ENCODE measurements at regions not wholly inside any gene's neighbourhood (a gene's known extent, or its start where the extent isn't known, plus 50 kb on each side); places are given as distances from the start of the nearest gene placed in this dataset.

GRCh38 chr4:4605849-4606248, 64.0 kb upstream of the STX18 start:
- H3K4me3 Mint-ChIP-seq = no peak overlapping the region
- H3K27ac Mint-ChIP-seq = no peak overlapping the region
- DNase-seq (ENCODE audit: low spot score in 2 of 2) (no peak), ATAC-seq (no peak)
- H3K9me3 Mint-ChIP-seq = no peaks in the 10 kb centered on the region
- H3K36me3 Mint-ChIP-seq = no peaks in the 10 kb centered on the region
- H3K4me1 Mint-ChIP-seq = no peaks in the 10 kb centered on the region

- DNase-seq (ENCODE audit: low spot score in 2 of 2) = no peak
- no peaks in the 10 kb centered on the region for H3K9me3 Mint-ChIP-seq
- no peaks in the 10 kb centered on the region for H3K36me3 Mint-ChIP-seq
- no peak overlapping the region for H3K27ac Mint-ChIP-seq
- ATAC-seq = no peak
- no peaks in the 10 kb centered on the region for H3K4me1 Mint-ChIP-seq
- H3K4me3 Mint-ChIP-seq = no peak overlapping the region
These were observed 61.7 kb upstream of the STX18 start for GRCh38 chr4:4603592-4603991.

GRCh38 chr4:4603067-4603466, 61.2 kb upstream of the STX18 start:
- ATAC-seq (no peak), DNase-seq (ENCODE audit: low spot score in 2 of 2) (no peak)
- no peaks in the 10 kb centered on the region for H3K9me3 Mint-ChIP-seq
- no peaks in the 10 kb centered on the region for H3K4me1 Mint-ChIP-seq
- no peaks in the 10 kb centered on the region for H3K36me3 Mint-ChIP-seq
- no peak overlapping the region for H3K27ac Mint-ChIP-seq
- no peak overlapping the region for H3K4me3 Mint-ChIP-seq

- Mint-ChIP-seq H3K36me3 (no peaks in the 10 kb centered on the region), H3K27ac (no peak overlapping the region), H3K4me3 (no peak overlapping the region), H3K9me3 (no peaks in the 10 kb centered on the region), H3K4me1 (no peaks in the 10 kb centered on the region)
- DNase-seq (ENCODE audit: low spot score in 2 of 2) (no peak), ATAC-seq (no peak)
These were observed 60.6 kb upstream of the STX18 start for GRCh38 chr4:4602468-4602867.

GRCh38 chr4:4601803-4602369, 60.0 kb upstream of the STX18 start:
- ATAC-seq (no peak), DNase-seq (ENCODE audit: low spot score in 2 of 2) (no peak)
- Mint-ChIP-seq H3K9me3 (no peaks in the 10 kb centered on the region), H3K4me3 (no peak overlapping the region), H3K27ac (no peak overlapping the region), H3K36me3 (no peaks in the 10 kb centered on the region), H3K4me1 (no peaks in the 10 kb centered on the region)

- Mint-ChIP-seq H3K9me3 (peaks cover 6% of the 10 kb centered on the region), H3K36me3 (no peaks in the 10 kb centered on the region), H3K4me3 (no peak overlapping the region), H3K4me1 (no peaks in the 10 kb centered on the region), H3K27ac (no peak overlapping the region)
- DNase-seq (ENCODE audit: low spot score in 2 of 2) = no peak
- ATAC-seq = no peak
These were observed 57.8 kb upstream of the STX18 start for GRCh38 chr4:4599481-4600275.

GRCh38 chr4:4598851-4599411, 57.1 kb upstream of the STX18 start:
- Mint-ChIP-seq H3K36me3 (no peaks in the 10 kb centered on the region), H3K27ac (no peak overlapping the region)

GRCh38 chr4:4596720-4597119, 54.9 kb upstream of the STX18 start:
- Mint-ChIP-seq H3K27ac (no peak overlapping the region), H3K9me3 (peaks cover 8% of the 10 kb centered on the region), H3K4me1 (no peaks in the 10 kb centered on the region), H3K36me3 (no peaks in the 10 kb centered on the region), H3K4me3 (no peak overlapping the region)
- DNase-seq (ENCODE audit: low spot score in 2 of 2) (no peak), ATAC-seq (no peak)

More at GRCh38 chr4:4598851-4599411, 57.1 kb upstream of the STX18 start:
- H3K9me3 Mint-ChIP-seq = peaks cover 8% of the 10 kb centered on the region
- no peaks in the 10 kb centered on the region for H3K4me1 Mint-ChIP-seq
- DNase-seq (ENCODE audit: low spot score in 2 of 2) = no peak
- ATAC-seq = no peak
- H3K4me3 Mint-ChIP-seq = no peak overlapping the region

GRCh38 chr4:4595252-4595651, 53.4 kb upstream of the STX18 start:
- H3K36me3 Mint-ChIP-seq = no peaks in the 10 kb centered on the region
- H3K27ac Mint-ChIP-seq = no peak overlapping the region

GRCh38 chr4:4594285-4594920, 52.6 kb upstream of the STX18 start:
- Mint-ChIP-seq H3K9me3 (peaks cover 8% of the 10 kb centered on the region), H3K36me3 (no peaks in the 10 kb centered on the region), H3K4me1 (no peaks in the 10 kb centered on the region), H3K4me3 (no peak overlapping the region), H3K27ac (no peak overlapping the region)
- ATAC-seq = no peak
- no peak for DNase-seq (ENCODE audit: low spot score in 2 of 2)

More at GRCh38 chr4:4595252-4595651, 53.4 kb upstream of the STX18 start:
- peaks cover 8% of the 10 kb centered on the region for H3K9me3 Mint-ChIP-seq
- ATAC-seq (no peak), DNase-seq (ENCODE audit: low spot score in 2 of 2) (no peak)
- no peak overlapping the region for H3K4me3 Mint-ChIP-seq
- no peaks in the 10 kb centered on the region for H3K4me1 Mint-ChIP-seq

- H3K36me3 Mint-ChIP-seq = no peaks in the 10 kb centered on the region
These were observed 51.9 kb upstream of the STX18 start for GRCh38 chr4:4593596-4594284.

GRCh38 chr4:4592414-4592813, 50.6 kb upstream of the STX18 start:
- Mint-ChIP-seq H3K4me1 (no peaks in the 10 kb centered on the region), H3K9me3 (peaks cover 8% of the 10 kb centered on the region), H3K4me3 (no peak overlapping the region), H3K36me3 (no peaks in the 10 kb centered on the region), H3K27ac (no peak overlapping the region)
- DNase-seq (ENCODE audit: low spot score in 2 of 2) = no peak
- ATAC-seq = no peak

More at GRCh38 chr4:4593596-4594284, 51.9 kb upstream of the STX18 start:
- H3K27ac Mint-ChIP-seq = no peak overlapping the region
- ATAC-seq (no peak), DNase-seq (ENCODE audit: low spot score in 2 of 2) (no peak)
- peaks cover 8% of the 10 kb centered on the region for H3K9me3 Mint-ChIP-seq
- no peaks in the 10 kb centered on the region for H3K4me1 Mint-ChIP-seq
- no peak overlapping the region for H3K4me3 Mint-ChIP-seq
